HG02973 (cell line): ENCODE measurements at regions not wholly inside any gene's neighbourhood (a gene's known extent, or its start where the extent isn't known, plus 50 kb on each side); places are given as distances from the start of the nearest gene placed in this dataset.
"Not testable (repeated sequence)": the region's sequence is repeated elsewhere in the genome, so short reads cannot be mapped to it uniquely, and the experiment has no call there.

Source experiments
- ATAC-seq: cut with Tn5 transposase; IDR thresholded peaks from one replicate; pipeline ENCODE4 v1.9.1; 2021; ENCODE audit warnings: moderate library complexity; ENCODE audit not compliant: unreplicated experiment

DNA sequence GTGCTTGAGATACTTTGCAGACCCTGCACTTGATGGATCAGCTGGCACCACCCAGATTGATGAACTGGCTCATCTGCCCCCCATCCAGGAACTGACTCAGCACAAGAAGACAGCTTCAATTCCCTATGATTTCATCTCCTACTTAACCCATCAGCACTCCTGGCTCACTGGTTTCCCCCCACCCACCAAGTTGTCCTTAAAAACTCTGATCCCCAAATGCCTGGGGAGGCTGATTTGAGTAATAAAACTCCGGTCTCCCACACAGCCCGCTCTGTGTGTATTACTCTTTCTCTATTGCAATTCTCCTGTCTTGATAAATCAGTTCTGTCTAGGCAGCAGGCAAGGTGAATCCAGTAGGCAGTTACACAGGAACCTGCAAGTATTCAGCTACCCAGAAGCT is 102.1 kb upstream of the TMTC4 start:
- not testable (repeated sequence) for ATAC-seq

GRCh38 chr13:100773923-100774663 is 99.5 kb upstream of the TMTC4 start:
- no peak for ATAC-seq

- ATAC-seq = no peak
These were observed 98.8 kb upstream of the TMTC4 start for GRCh38 chr13:100773429-100773828.

- no peak for ATAC-seq
These were observed 92.6 kb upstream of the TMTC4 start for GRCh38 chr13:100767192-100767591.

- ATAC-seq = not testable (repeated sequence)
These were observed 92.0 kb upstream of the TMTC4 start for GRCh38 chr13:100766570-100766969.

DNA sequence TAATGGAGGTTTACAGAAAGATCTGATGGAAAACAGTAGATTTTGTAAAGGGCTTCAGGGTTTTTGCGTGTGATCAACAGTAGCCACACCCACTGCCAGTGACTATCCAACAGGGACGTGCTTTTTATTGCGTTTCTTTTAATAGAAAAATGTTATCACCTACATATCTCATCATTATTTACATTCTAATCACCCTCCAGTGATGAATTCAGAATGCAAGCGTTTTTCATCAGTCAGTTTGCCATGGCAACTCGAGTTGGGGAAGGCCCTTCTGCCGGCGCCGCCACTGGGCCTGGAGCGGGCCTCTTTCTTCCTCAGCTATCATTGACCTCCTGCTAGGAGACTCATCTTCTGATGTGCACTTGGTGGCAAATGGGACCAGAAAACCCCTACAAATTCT is 90.3 kb upstream of the TMTC4 start:
- ATAC-seq = no peak

DNA sequence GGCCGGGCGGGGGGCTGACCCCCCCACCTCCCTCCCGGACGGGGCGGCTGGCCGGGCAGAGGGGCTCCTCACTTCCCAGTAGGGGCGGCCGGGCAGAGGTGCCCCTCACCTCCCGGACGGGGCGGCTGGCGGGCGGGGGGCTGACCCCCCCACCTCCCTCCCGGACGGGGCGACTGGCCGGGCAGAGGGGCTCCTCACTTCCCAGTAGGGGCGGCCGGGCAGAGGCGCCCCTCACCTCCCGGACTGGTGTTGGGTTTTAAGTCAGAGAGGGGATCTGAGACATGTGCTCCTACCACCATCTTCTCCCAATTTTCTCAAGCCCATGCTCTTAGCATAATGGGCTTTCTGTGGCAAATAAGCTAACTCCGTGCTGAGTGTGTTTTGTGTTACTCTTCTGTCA is 87.5 kb upstream of the TMTC4 start:
- not testable (repeated sequence) for ATAC-seq

- no peak for ATAC-seq
These were observed 81.3 kb upstream of the TMTC4 start for GRCh38 chr13:100755891-100756290.

- ATAC-seq = no peak
These were observed 79.9 kb upstream of the TMTC4 start for GRCh38 chr13:100754459-100754858.

DNA sequence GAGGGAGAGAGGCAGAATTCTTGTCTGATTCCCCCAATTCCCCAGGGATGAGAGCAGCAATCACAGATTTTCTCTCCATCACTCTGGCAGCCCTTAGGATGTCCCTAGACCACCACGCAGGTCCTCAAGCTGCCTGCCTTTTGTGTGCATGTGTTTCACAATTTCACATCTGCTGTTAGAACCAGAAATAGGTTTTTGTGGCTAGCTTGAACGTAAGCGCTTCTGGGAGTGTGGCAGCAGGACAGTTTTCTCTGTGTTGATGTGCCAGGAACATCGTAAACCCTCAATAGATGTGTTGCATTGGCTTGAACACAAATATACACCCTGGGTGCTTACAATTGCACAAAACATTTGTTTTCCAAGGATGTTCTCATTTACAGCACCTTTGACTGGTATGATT is 78.8 kb upstream of the TMTC4 start:
- no peak for ATAC-seq

DNA sequence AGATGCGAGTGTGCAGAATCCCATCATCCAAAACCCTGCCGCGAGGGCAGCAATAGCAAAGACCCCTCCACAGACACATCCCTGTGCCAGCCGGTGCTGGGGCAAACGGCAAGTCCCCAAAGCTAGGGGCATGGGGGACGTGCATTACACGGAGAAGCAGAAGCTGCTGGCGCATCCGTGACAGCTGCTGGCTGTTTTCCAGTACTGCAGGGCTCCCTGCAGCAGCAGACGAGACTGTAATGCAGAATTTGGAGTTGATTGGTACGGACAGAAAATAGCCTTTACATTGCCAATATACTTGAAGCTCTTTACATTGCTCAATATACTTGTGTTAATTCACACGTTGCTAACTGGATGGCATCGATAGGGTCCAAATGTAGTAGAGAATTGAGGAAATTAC is 77.2 kb upstream of the TMTC4 start:
- no peak for ATAC-seq

DNA sequence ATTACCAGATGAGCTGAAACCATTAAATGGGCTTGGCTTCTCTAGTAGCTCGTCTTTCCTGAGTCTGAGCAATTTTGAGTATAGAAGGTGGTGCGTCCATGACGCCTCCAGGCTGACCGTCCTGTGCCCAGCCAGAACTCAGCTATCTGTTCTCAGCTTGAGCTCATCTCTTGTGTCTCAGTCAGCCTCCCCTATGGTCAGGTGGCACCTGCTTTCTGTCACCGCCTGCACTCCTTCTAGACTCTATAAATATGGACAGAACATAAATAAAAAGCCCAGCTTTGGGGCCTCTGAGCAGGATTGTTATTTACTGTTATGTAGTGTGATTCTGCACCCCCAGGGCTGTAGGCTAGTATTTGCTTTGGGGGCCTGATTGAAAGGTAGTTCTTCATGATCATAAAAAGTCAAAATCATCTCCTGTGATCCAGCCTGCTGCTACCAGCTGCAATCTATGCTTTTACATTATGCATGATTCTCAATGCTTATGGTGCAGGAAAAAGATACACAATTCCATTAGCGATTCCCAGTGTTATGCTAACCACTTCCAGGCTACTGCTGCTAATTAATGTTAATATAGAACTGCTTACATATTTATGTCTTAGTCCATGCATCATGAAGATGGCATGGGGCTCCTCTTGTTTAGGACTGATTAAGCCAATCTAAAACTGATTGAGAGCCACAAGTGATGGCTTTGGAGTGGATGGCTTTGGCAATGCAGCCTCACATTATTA is 72.5 kb upstream of the TMTC4 start:
- no peak for ATAC-seq

GRCh38 chr13:100738176-100738855 is 63.7 kb upstream of the TMTC4 start:
- no peak for ATAC-seq

DNA sequence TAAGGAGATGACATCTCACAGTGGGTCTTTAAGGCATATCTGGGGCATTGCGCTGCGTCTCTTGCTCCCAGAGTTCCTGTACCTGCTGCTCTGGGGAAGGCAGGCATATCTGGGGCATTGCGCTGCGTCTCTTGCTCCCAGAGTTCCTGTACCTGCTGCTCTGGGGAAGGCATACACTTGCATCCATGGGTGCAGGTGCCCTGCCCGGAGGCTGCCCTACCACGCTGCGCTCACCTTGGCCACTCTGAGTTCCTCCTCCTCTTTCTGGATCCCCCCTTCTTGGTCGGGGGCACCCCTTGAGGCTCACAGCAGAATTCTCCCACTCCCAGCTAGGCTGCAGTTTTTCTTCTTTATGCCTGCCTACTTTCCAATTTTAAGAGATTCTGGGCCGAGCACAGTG is 60.9 kb upstream of the TMTC4 start:
- ATAC-seq = no peak

DNA sequence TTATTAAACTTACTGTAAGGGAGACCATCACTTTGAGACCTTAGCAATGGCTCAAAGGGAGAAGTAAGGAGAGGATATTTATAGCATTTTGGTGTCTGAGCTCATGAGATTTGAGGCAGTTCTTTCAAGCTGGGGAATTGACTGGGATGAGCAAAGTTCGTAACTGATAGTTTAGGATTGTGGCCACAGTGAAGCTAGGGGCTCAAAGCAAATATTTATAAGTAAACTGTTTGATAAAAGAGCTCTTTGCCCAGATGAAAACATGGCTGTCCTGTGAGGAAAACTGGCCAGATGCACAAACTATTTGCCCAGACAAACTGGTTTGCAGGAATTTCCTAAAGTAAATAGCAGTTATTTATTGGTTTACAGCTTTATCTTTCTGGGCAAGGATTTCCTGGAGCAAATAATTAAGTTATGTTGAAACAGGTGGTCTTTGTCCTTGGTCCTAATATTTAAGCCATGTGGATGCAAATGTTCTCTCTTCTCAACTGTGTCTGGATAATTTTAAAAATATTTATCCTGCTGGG is 59.7 kb upstream of the TMTC4 start:
- ATAC-seq = no peak

DNA sequence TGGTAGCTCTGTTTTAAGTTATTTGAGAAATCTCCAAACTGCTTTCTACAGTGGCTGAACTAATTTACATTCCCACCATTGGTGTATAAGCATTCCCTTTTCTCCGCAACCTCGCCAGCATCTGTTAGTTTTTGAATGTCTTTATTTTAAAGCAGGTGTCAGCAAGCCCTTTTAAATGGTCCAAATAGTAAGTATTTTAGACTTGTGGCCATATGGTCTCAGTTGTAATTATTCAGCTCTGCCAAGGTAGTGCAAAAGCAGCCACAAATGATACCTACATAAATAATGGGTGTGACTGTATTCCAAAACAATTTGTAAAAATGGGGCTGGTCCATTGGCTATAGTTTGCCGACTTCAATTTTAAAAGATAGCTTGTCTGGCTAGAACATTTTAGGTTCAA is 58.7 kb upstream of the TMTC4 start:
- no peak for ATAC-seq

GRCh38 chr13:100728201-100728600 is 53.6 kb upstream of the TMTC4 start:
- no peak for ATAC-seq

DNA sequence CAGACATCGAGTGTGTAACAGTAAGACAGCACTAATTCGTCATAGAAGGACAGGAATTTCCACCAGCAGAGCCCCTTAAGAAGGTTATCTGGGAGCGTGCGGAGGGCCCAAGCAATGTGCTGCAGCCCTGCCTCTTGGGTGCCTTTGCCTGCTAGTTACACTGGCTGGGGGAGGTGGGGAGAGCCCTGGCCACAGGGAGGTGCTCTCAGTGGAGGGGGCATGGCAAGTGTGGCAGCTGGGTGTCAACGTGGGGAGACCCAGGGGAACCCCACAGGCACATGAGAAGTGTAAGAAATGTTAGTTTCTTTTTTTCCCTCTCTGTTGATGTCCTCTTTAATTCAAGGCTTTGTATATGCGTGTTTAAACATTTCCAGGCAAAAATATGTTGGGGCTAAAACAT is 50.9 kb upstream of the TMTC4 start:
- no peak for ATAC-seq

GRCh38 chr13:100724568-100724967 is 50.0 kb upstream of the TMTC4 start:
- ATAC-seq = no peak
